Prostate gland (tissue), 2 donors: ENCODE measurements at regions not wholly inside any gene's neighbourhood (a gene's known extent, or its start where the extent isn't known, plus 50 kb on each side); places are given as distances from the start of the nearest gene placed in this dataset.

Experiments
- CTCF ChIP-seq, 4 experiments: fragments of 200-600 bp in 2 of 4; fragments of 450-650 bp in 2 of 4; sonication (generic) in 2 of 4; IDR thresholded peaks; 1 replicate in 3 of 4; 2 replicates in 1 of 4; pipeline ENCODE4 v1.5.1; 2016 to 2019; ENCODE audit warnings: antibody characterized with exemption in 4 of 4, mild to moderate bottlenecking in 2 of 4, moderate library complexity in 2 of 4
- POLR2AphosphoS5 ChIP-seq: sonication (generic); formaldehyde crosslinking; IDR thresholded peaks from one replicate; pipeline ENCODE4 v1.6.1; 2017; ENCODE audit warnings: antibody characterized with exemption

- TF ChIP-seq CTCF (IDR thresholded peaks at IDR 0.05) (no peak), POLR2AphosphoS5 (no peak)
These were observed 313.5 kb downstream of the TMA16 start for GRCh38 chr4:163808011-163808410.
